BE2C (cell line): ENCODE measurements at regions not wholly inside any gene's neighbourhood (a gene's known extent, or its start where the extent isn't known, plus 50 kb on each side); places are given as distances from the start of the nearest gene placed in this dataset.

Experiments
- DNase-seq: peaks from one replicate; pipeline ENCODE4 v3.0.0-alpha.2; 2020
- H3K27me3 ChIP-seq: fragments of 250-450 bp; sonication (Bioruptor Pico); 2 replicates; pipeline ENCODE4 v1.5.1; 2020; ENCODE audit warnings: mild to moderate bottlenecking
- H3K36me3 ChIP-seq: fragments of 250-450 bp; sonication (Bioruptor Pico); 2 replicates; pipeline ENCODE4 v1.5.1; 2020; ENCODE audit warnings: mild to moderate bottlenecking
- H3K4me1 ChIP-seq: fragments of 250-450 bp; sonication (Bioruptor Pico); 2 replicates; pipeline ENCODE4 v1.5.1; 2020
- H3K4me3 ChIP-seq: 2 replicates; pipeline ENCODE4 v1.5.1; 2011; ENCODE audit warnings: low read depth, low read length
- H3K9me3 ChIP-seq: fragments of 250-450 bp; sonication (Bioruptor Pico); 2 replicates; pipeline ENCODE4 v1.5.1; 2020
- TF ChIP-seq, protein P1 (sequence below): IDR thresholded peaks from 2 replicates; pipeline ENCODE4 v1.5.1; 2012; ENCODE audit warnings: mild to moderate bottlenecking, low read depth, low read length

DNA sequence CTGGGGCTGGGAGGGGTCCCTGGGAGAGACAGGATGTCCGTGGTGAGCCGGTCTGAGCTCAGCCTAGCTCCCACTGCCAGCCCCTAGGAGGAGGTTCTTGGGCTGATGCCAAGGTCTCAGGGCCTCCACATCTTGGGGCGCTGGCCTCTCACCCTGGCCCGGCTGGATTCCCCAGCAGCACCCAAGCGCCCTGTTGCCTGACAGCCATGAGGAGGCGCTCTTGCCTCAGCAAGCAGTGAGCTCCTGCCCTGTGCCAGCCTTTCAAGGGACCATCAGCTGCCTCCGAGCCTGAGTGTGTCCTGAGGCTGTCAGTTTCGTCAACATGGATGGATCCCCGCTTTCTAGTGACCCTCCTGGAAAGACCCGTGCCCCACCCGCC lies 234.9 kb upstream of the CIBAR2 start:
- Histone ChIP-seq H3K27me3 (no peaks in the 10 kb centered on the region), H3K4me3 (no peak overlapping the region), H3K9me3 (no peaks in the 10 kb centered on the region), H3K36me3 (no peaks in the 10 kb centered on the region), H3K4me1 (peaks cover 38% of the 10 kb centered on the region)
- TF ChIP-seq, protein P1, sequence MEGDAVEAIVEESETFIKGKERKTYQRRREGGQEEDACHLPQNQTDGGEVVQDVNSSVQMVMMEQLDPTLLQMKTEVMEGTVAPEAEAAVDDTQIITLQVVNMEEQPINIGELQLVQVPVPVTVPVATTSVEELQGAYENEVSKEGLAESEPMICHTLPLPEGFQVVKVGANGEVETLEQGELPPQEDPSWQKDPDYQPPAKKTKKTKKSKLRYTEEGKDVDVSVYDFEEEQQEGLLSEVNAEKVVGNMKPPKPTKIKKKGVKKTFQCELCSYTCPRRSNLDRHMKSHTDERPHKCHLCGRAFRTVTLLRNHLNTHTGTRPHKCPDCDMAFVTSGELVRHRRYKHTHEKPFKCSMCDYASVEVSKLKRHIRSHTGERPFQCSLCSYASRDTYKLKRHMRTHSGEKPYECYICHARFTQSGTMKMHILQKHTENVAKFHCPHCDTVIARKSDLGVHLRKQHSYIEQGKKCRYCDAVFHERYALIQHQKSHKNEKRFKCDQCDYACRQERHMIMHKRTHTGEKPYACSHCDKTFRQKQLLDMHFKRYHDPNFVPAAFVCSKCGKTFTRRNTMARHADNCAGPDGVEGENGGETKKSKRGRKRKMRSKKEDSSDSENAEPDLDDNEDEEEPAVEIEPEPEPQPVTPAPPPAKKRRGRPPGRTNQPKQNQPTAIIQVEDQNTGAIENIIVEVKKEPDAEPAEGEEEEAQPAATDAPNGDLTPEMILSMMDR: peak; percentile 83
- DNase-seq: peak; percentile 77

DNA sequence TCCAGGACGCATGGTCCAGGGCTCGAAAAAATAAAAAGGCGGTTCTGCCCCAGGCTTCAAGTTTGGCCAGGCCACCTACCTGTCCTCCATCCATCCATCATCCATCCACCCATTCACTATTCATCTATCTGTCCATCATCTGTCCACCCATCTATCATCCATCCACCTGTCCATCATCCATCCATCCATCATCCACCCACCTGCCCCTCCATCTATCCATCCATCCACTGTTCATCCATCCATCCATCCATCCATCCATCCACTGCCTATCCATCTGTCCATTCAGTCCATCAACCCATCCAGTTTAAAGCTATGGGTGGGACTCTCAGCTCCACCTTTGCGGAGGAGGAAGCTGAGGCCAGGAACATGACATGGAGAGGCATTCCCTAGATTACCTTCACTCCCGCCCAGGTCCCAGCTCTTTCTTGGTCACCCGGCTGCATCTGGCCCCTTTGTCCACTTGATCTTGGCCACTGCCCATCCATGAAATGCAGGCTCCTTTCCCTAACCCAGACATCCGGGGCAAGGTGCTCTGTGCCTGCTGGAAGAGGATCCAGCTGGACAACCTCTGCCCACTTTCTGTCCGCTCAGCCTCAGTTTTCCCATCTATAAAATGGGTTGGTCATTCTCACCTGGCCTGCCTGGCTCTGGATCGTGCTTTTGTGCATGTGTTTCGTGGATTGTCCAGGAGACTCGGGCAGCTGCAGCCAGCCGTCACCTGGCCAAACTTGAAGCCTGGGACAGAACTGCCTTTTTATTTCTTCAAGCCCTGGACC lies 236.0 kb upstream of the CIBAR2 start:
- TF ChIP-seq, protein P1: no peak
- no peaks in the 10 kb centered on the region for H3K9me3 ChIP-seq
- H3K4me1 ChIP-seq: peaks cover 39% of the 10 kb centered on the region
- H3K27me3 ChIP-seq: no peaks in the 10 kb centered on the region
- H3K36me3 ChIP-seq: no peaks in the 10 kb centered on the region
- DNase-seq: no peak
- H3K4me3 ChIP-seq: no peak overlapping the region

DNA sequence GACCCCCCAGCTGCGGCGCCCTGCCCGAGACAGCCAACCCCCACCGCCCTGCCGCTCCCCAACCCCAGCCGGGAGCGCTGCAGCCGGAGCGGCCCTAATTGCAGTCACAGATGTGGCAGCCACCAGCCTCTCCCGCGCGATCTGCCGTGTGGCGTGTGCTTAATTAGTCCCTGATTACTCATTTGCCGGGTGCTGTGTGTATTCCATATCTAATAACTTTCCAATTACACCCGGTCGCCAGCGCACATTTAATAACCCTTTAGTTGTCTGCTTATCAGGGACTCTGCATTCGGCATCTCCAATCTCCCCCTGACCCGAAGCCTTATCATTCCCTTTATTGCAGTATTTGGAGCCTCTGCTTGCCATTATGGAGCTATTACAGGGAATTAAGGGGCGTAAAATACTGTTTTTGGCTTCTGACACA lies 236.7 kb upstream of the CIBAR2 start:
- no peaks in the 10 kb centered on the region for H3K36me3 ChIP-seq
- DNase-seq: peak; percentile 71
- no peak overlapping the region for H3K4me3 ChIP-seq
- no peaks in the 10 kb centered on the region for H3K27me3 ChIP-seq
- H3K4me1 ChIP-seq: peaks cover 43% of the 10 kb centered on the region
- H3K9me3 ChIP-seq: no peaks in the 10 kb centered on the region
- TF ChIP-seq, protein P1: no peak

DNA sequence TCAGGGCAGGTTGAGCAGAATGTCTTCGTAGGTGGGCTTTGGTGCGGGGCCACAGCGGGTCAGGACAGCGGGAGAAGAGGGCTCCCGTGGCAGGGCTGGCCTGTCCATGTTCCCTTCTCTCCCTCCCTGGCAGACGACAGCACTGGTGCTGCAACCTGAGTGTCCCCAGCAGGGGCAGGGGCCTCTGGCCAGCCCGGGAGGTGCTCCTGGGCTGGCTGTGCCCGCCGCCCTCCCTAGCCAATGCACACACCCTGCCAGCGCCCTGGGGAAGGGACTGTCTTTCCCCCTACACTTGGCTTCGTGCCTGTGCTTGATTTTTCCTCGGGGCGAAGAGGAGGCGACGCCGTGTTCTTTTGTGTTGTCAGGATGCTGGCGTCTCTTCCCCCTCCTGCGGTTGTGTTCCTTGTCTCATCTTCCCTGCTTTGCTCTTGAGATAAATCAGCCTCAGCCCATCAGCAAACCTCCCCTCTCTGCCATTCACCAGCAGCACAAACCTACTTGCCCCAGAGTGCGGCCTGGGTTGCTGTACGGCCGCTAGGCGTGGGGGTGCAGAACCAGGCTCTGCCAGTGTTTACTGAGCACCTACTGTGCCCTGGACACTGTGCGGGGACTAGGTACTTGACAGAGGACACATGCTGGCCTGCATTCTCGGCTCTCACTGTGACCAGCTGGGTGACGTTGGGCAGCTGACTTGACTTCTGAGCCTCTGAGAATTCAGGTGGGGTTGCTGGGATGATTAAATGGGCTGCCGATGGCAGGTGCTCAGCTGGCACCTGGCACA lies 237.3 kb upstream of the CIBAR2 start:
- Histone ChIP-seq H3K27me3 (no peaks in the 10 kb centered on the region), H3K36me3 (no peaks in the 10 kb centered on the region), H3K4me3 (no peak overlapping the region), H3K9me3 (no peaks in the 10 kb centered on the region), H3K4me1 (peaks cover 49% of the 10 kb centered on the region)
- TF ChIP-seq, protein P1: peak; percentile 8
- peak; percentile 89 for DNase-seq

DNA sequence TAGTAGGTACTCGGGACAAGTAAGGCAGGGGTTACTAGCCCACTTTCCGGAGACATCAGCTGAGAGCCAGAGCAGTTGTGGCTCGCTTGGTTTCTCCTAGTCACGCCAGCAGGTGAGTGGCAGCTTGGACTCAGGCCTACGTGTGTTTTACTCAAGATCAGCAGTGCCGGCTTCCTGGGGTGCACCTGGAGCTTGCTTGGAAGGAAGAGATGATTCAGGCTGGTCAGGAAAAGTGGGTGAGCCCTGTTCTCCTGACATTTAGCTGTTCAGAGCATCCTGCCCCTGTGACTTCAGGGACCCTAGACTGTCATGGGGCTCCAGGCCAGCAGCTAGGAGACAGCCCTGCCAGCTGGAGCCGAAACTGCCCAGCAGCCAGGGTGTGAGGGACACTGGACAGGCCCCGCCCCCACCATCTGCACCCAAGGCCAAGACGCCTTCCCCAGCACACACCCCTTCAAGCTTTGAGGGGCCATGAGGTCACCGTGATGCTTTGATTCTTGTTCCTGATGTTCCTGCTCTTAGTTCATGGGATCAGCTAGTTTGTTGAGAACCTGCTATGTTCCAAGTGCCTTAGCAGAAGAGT lies 238.0 kb upstream of the CIBAR2 start:
- Histone ChIP-seq H3K36me3 (no peaks in the 10 kb centered on the region), H3K4me1 (peaks cover 56% of the 10 kb centered on the region), H3K9me3 (no peaks in the 10 kb centered on the region), H3K27me3 (no peaks in the 10 kb centered on the region), H3K4me3 (no peak overlapping the region)
- DNase-seq: no peak
- TF ChIP-seq, protein P1: no peak
